A549 (cell line): ENCODE measurements at regions not wholly inside any gene's neighbourhood (a gene's known extent, or its start where the extent isn't known, plus 50 kb on each side); places are given as distances from the start of the nearest gene placed in this dataset.

Experiments
- CBX2 ChIP-seq: fragments of 200-600 bp; sonication (generic); IDR thresholded peaks from 2 replicates; pipeline ENCODE4 v1.6.1; 2016; ENCODE audit warnings: low read depth, mild to moderate bottlenecking, borderline replicate concordance
- CTCF ChIP-seq: fragments of >200 bp; sonication (Bioruptor Twin); formaldehyde crosslinking; IDR thresholded peaks from 3 replicates; pipeline ENCODE4 v1.5.1; 2016
- E2F6 ChIP-seq: IDR thresholded peaks from 2 replicates; pipeline ENCODE4 v1.6.1; 2012; ENCODE audit warnings: low read depth, borderline replicate concordance
- JUNB ChIP-seq: fragments of >200 bp; sonication (Bioruptor Twin); formaldehyde crosslinking; IDR thresholded peaks from 2 replicates; pipeline ENCODE4 v1.6.1; 2016
- MAX ChIP-seq: IDR thresholded peaks from 2 replicates; pipeline ENCODE4 v1.6.1; 2012
- MYC ChIP-seq: IDR thresholded peaks from 2 replicates; pipeline ENCODE4 v1.6.1; 2012; ENCODE audit warnings: mild to moderate bottlenecking, inconsistent platforms, low read length, improper control_type of control experiment, borderline replicate concordance
- PBX3 ChIP-seq: IDR thresholded peaks from 2 replicates; pipeline ENCODE4 v1.6.1; 2012
- REST ChIP-seq: fragments of 200-600 bp; sonication (generic); IDR thresholded peaks from 2 replicates; pipeline ENCODE4 v1.6.1; 2016; ENCODE audit warnings: antibody characterized with exemption, mild to moderate bottlenecking, moderate library complexity
- TP53 ChIP-seq: fragments of 250-450 bp; sonication (Bioruptor Pico); IDR thresholded peaks from 2 replicates; pipeline ENCODE4 v1.5.0; 2021; ENCODE audit warnings: mild to moderate bottlenecking, moderate library complexity

GRCh38 chr18:76567835-76568445, 72.9 kb upstream of the ZNF516 start:
- TF ChIP-seq PBX3 = no peak
- no peak for TF ChIP-seq E2F6
- TF ChIP-seq TP53 (CRISPR knock-in tag) = no peak
- TF ChIP-seq REST = no peak
- no peak for TF ChIP-seq CTCF
- no peak for TF ChIP-seq JUNB
- TF ChIP-seq MYC = no peak
- TF ChIP-seq CBX2 = no peak
- no peak for TF ChIP-seq MAX
